ENCODE measurements at regions not wholly inside any gene's neighbourhood (a gene's known extent, or its start where the extent isn't known, plus 50 kb on each side); places are given as distances from the start of the nearest gene placed in this dataset.

DNA sequence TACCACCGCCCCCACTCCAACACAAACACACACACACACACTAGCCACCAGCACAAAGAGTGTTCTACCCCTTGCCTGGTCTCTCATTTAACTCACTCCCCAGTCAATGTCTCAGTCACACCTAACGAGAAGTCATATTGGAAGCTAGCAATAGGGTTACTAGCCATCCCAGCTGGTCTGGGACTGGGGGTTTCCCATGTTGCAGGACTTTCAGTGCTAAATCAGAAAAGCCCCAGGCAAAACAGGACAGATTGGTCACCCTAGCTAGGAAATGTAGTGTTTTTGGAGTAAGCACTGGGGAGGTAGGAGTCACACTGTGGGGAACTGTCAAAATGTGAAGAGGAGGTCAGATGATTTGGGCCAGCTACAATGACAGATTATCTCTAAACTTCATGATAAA is 158.1 kb downstream of the UNC5CL start:
- DNase-seq (no peak), ATAC-seq (ENCODE audit: insufficient read depth, low FRiP score) (no peak)
- Histone ChIP-seq H3K9ac (ENCODE audit: insufficient read depth in 1 of 2, low read length in 2 of 2) (no peak overlapping the region), H3K27ac (ENCODE audit: low read depth in 1 of 2, low read length in 1 of 2) (no peak overlapping the region), H3K36me3 (ENCODE audit: control insufficient read depth in 4 of 4, insufficient read depth in 4 of 4, low read length in 4 of 4) (no peaks in the 10 kb centered on the region), H3K4me1 (ENCODE audit: control insufficient read depth in 5 of 5, insufficient read depth in 5 of 5, low read length in 5 of 5) (peaks cover 0 to 4% (median 0%) of the 10 kb centered on the region in 5 donors), H3K4me3 (no peak overlapping the region), H3K9me3 (ENCODE audit: control insufficient read depth in 4 of 4, insufficient read depth in 3 of 4, low read length in 3 of 4) (peaks cover 0 to 6% (median 2%) of the 10 kb centered on the region in 4 donors), H3K27me3 (ENCODE audit: control insufficient read depth in 3 of 3, insufficient read depth in 3 of 3, low read length in 2 of 3) (peaks cover 0 to 3% (median 0%) of the 10 kb centered on the region in 3 donors)
- TF ChIP-seq CTCF (IDR thresholded peaks at IDR 0.05; ENCODE audit: control extremely low read depth, extremely low read depth), result no peak
- WGBS, 2 donors, result 85 to 92% methylated on average over 2 of the region's 2 CpGs

DNA sequence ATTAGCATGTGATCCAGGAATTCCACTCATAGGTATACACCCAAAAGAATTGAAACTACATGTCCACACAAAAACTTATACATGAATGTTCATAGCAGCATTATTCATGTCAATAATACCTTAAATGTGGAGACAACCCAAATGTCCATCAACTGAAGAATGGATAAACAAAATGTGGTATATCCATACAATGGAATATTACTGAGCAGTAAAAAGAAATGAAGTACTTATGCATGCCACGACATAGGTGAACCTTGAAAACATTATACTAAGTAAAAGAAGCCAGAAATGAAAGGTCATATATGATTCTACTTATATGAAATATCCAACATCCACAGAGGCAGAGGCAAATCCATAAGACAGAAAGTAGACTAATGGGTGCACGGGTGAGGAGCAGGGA is 159.9 kb downstream of the UNC5CL start:
- Histone ChIP-seq H3K27ac (ENCODE audit: low read depth in 1 of 2, low read length in 1 of 2) (no peak overlapping the region), H3K36me3 (ENCODE audit: control insufficient read depth in 4 of 4, insufficient read depth in 4 of 4, low read length in 4 of 4) (no peaks in the 10 kb centered on the region), H3K27me3 (ENCODE audit: control insufficient read depth in 3 of 3, insufficient read depth in 3 of 3, low read length in 2 of 3) (peaks cover 0 to 3% (median 0%) of the 10 kb centered on the region in 3 donors), H3K4me1 (ENCODE audit: control insufficient read depth in 5 of 5, insufficient read depth in 5 of 5, low read length in 5 of 5) (peaks cover 0 to 4% (median 0%) of the 10 kb centered on the region in 5 donors), H3K4me3 (no peak overlapping the region), H3K9me3 (ENCODE audit: control insufficient read depth in 4 of 4, insufficient read depth in 3 of 4, low read length in 3 of 4) (peaks cover 0 to 6% (median 2%) of the 10 kb centered on the region in 4 donors), H3K9ac (ENCODE audit: insufficient read depth in 1 of 2, low read length in 2 of 2) (no peak overlapping the region)
- no peak for DNase-seq
- 91 to 95% methylated on average over 2 of the region's 2 CpGs for WGBS, 2 donors
- no peak for ATAC-seq (ENCODE audit: insufficient read depth, low FRiP score)
- TF ChIP-seq CTCF (IDR thresholded peaks at IDR 0.05; ENCODE audit: control extremely low read depth, extremely low read depth), result no peak

- 52 to 55% methylated on average over 1 of the region's 1 CpG for WGBS, 2 donors
Measured at GRCh38 chr6:40877362-40877761, 161.7 kb downstream of the UNC5CL start.

More at GRCh38 chr6:40877362-40877761, 161.7 kb downstream of the UNC5CL start:
- H3K4me3 ChIP-seq, result no peak overlapping the region
- no peaks in the 10 kb centered on the region for H3K36me3 ChIP-seq (ENCODE audit: control insufficient read depth in 4 of 4, insufficient read depth in 4 of 4, low read length in 4 of 4)
- peaks cover 0 to 4% (median 0%) of the 10 kb centered on the region in 5 donors for H3K4me1 ChIP-seq (ENCODE audit: control insufficient read depth in 5 of 5, insufficient read depth in 5 of 5, low read length in 5 of 5)
- TF ChIP-seq CTCF (IDR thresholded peaks at IDR 0.05; ENCODE audit: control extremely low read depth, extremely low read depth), result no peak
- peaks cover 0 to 3% (median 0%) of the 10 kb centered on the region in 3 donors for H3K27me3 ChIP-seq (ENCODE audit: control insufficient read depth in 3 of 3, insufficient read depth in 3 of 3, low read length in 2 of 3)
- H3K9ac ChIP-seq (ENCODE audit: insufficient read depth in 1 of 2, low read length in 2 of 2), result no peak overlapping the region
- H3K27ac ChIP-seq (ENCODE audit: low read depth in 1 of 2, low read length in 1 of 2), result no peak overlapping the region
- H3K9me3 ChIP-seq (ENCODE audit: control insufficient read depth in 4 of 4, insufficient read depth in 3 of 4, low read length in 3 of 4), result peaks cover 0 to 6% (median 2%) of the 10 kb centered on the region in 4 donors
- ATAC-seq (ENCODE audit: insufficient read depth, low FRiP score) (no peak), DNase-seq (no peak)
